ENCODE measurements at regions not wholly inside any gene's neighbourhood (a gene's known extent, or its start where the extent isn't known, plus 50 kb on each side); places are given as distances from the start of the nearest gene placed in this dataset.

GRCh38 chr7:138196971-138197896 lies 121.0 kb downstream of the AKR1D1 start:
- Histone ChIP-seq H3K36me3 (ENCODE audit: insufficient read depth, low read length) (no peaks in the 10 kb centered on the region), H3K79me2 (replicated peaks; ENCODE audit: insufficient read depth, low read length) (no peaks in the 10 kb centered on the region), H3K9ac (ENCODE audit: low read length) (no peak overlapping the region), H3K27me3 (ENCODE audit: insufficient read depth, low read depth, low read length) (no peaks in the 10 kb centered on the region), H3F3A (ENCODE audit: insufficient read depth, low read length, poor library complexity, severe bottlenecking) (no peaks in the 10 kb centered on the region), H3K9me3 (ENCODE audit: low read length) (no peaks in the 10 kb centered on the region), H3K4me3 (ENCODE audit: low read length) (no peak overlapping the region), H4K20me1 (ENCODE audit: insufficient read depth) (no peaks in the 10 kb centered on the region), H3K27ac (ENCODE audit: low read length) (no peak overlapping the region), H3K9me2 (ENCODE audit: insufficient read depth, low read length) (no peaks in the 10 kb centered on the region), H2AFZ (ENCODE audit: low read depth, low read length) (no peak overlapping the region), H3K4me2 (ENCODE audit: low read length) (no peak overlapping the region)
- TF ChIP-seq EZH2 (IDR thresholded peaks at IDR 0.05; ENCODE audit: borderline replicate concordance, insufficient read depth, low read length, poor library complexity, severe bottlenecking) (no peak), SMC3 (conservative IDR thresholded peaks at IDR 0.05; ENCODE audit: poor library complexity) (no peak), EP300 (conservative IDR thresholded peaks at IDR 0.05; ENCODE audit: poor library complexity, severe bottlenecking) (no peak), RAD21 (conservative IDR thresholded peaks at IDR 0.05) (no peak), CTCF (IDR thresholded peaks at IDR 0.05; ENCODE audit: poor library complexity, severe bottlenecking) (no peak), TAF1 (IDR thresholded peaks at IDR 0.05; ENCODE audit: low read depth) (no peak), POLR2AphosphoS5 (IDR thresholded peaks at IDR 0.05) (no peak), MXI1 (conservative IDR thresholded peaks at IDR 0.05; ENCODE audit: poor library complexity, severe bottlenecking) (no peak)
- TF ChIP-seq, protein P1, sequence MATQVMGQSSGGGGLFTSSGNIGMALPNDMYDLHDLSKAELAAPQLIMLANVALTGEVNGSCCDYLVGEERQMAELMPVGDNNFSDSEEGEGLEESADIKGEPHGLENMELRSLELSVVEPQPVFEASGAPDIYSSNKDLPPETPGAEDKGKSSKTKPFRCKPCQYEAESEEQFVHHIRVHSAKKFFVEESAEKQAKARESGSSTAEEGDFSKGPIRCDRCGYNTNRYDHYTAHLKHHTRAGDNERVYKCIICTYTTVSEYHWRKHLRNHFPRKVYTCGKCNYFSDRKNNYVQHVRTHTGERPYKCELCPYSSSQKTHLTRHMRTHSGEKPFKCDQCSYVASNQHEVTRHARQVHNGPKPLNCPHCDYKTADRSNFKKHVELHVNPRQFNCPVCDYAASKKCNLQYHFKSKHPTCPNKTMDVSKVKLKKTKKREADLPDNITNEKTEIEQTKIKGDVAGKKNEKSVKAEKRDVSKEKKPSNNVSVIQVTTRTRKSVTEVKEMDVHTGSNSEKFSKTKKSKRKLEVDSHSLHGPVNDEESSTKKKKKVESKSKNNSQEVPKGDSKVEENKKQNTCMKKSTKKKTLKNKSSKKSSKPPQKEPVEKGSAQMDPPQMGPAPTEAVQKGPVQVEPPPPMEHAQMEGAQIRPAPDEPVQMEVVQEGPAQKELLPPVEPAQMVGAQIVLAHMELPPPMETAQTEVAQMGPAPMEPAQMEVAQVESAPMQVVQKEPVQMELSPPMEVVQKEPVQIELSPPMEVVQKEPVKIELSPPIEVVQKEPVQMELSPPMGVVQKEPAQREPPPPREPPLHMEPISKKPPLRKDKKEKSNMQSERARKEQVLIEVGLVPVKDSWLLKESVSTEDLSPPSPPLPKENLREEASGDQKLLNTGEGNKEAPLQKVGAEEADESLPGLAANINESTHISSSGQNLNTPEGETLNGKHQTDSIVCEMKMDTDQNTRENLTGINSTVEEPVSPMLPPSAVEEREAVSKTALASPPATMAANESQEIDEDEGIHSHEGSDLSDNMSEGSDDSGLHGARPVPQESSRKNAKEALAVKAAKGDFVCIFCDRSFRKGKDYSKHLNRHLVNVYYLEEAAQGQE (IDR thresholded peaks at IDR 0.05; ENCODE audit: borderline replicate concordance), result no peak

DNA sequence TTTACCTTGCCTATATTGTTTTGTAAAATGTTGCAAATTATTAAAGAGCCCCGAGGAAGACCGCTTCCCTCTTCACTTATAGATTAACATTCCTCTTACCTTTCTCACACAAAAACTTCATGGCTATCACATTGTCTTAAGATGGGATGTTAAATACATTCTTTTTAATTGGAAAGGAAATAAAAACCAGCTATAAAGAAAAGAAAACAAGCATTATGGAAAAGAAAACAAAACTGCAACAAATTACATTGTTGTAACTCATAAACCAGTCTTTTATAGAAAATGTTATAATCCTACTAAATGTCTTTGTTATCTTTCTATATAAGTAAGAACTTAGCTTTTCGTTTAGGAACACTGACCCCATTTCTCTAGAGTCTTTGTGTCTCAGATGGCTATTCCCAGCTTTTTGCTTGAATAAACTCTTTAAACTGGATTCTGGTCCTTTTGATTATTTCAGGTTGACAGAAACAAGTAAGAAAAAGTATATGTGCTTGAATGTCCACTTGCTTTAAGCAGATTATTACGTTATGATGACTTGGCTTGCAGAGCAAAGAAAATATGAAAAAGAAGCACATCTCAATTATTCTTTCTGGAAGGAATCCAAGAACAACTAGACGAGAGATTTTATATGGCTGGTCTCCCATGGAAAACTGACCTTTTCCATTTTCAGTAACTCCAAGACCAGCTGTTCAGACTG lies 128.2 kb downstream of the AKR1D1 start:
- Histone ChIP-seq H3K27me3 (ENCODE audit: insufficient read depth, low read depth, low read length) (no peaks in the 10 kb centered on the region), H3K27ac (ENCODE audit: low read length) (no peak overlapping the region), H3K36me3 (ENCODE audit: insufficient read depth, low read length) (no peaks in the 10 kb centered on the region), H3K79me2 (replicated peaks; ENCODE audit: insufficient read depth, low read length) (no peaks in the 10 kb centered on the region), H3K9me2 (ENCODE audit: insufficient read depth, low read length) (no peaks in the 10 kb centered on the region), H3K9me3 (ENCODE audit: low read length) (no peaks in the 10 kb centered on the region), H4K20me1 (ENCODE audit: insufficient read depth) (no peaks in the 10 kb centered on the region), H3F3A (ENCODE audit: insufficient read depth, low read length, poor library complexity, severe bottlenecking) (no peaks in the 10 kb centered on the region), H2AFZ (ENCODE audit: low read depth, low read length) (no peak overlapping the region), H3K4me2 (ENCODE audit: low read length) (no peak overlapping the region), H3K9ac (ENCODE audit: low read length) (no peak overlapping the region), H3K4me3 (ENCODE audit: low read length) (no peak overlapping the region)
- TF ChIP-seq EP300 (conservative IDR thresholded peaks at IDR 0.05; ENCODE audit: poor library complexity, severe bottlenecking), result no peak
- no peak for TF ChIP-seq CTCF (IDR thresholded peaks at IDR 0.05; ENCODE audit: poor library complexity, severe bottlenecking)
- no peak for TF ChIP-seq TAF1 (IDR thresholded peaks at IDR 0.05; ENCODE audit: low read depth)
- TF ChIP-seq EZH2 (IDR thresholded peaks at IDR 0.05; ENCODE audit: borderline replicate concordance, insufficient read depth, low read length, poor library complexity, severe bottlenecking), result no peak
- TF ChIP-seq MXI1 (conservative IDR thresholded peaks at IDR 0.05; ENCODE audit: poor library complexity, severe bottlenecking), result no peak
- TF ChIP-seq, protein P1 (IDR thresholded peaks at IDR 0.05; ENCODE audit: borderline replicate concordance), result no peak
- no peak for TF ChIP-seq SMC3 (conservative IDR thresholded peaks at IDR 0.05; ENCODE audit: poor library complexity)
- TF ChIP-seq RAD21 (conservative IDR thresholded peaks at IDR 0.05), result no peak
- no peak for TF ChIP-seq POLR2AphosphoS5 (IDR thresholded peaks at IDR 0.05)

Measured in neural cell (in vitro differentiated cells).